ENCODE measurements at regions not wholly inside any gene's neighbourhood (a gene's known extent, or its start where the extent isn't known, plus 50 kb on each side); places are given as distances from the start of the nearest gene placed in this dataset.

- TF ChIP-seq POLR2A (IDR thresholded peaks at IDR 0.05) (no peak), CTCF (IDR thresholded peaks at IDR 0.05) (no peak)
Measured at GRCh38 chr10:128219295-128219694, 93.1 kb upstream of the MKI67 start.
